Progenitor cell of endocrine pancreas (in vitro differentiated cells): ENCODE measurements at regions not wholly inside any gene's neighbourhood (a gene's known extent, or its start where the extent isn't known, plus 50 kb on each side); places are given as distances from the start of the nearest gene placed in this dataset.

Experiments used
- DNase-seq: peaks from one replicate; pipeline ENCODE4 v3.0.0; 2021; ENCODE audit warnings: low spot score; ENCODE audit not compliant: unreplicated experiment
- H3K27ac Mint-ChIP-seq: 2 replicates; pipeline ENCODE4 v1.8.0; 2021; ENCODE audit warnings: mild to moderate bottlenecking, moderate library complexity, mixed read lengths
- H3K27me3 Mint-ChIP-seq: 2 replicates; pipeline ENCODE4 v1.8.0; 2021; ENCODE audit warnings: mixed read lengths
- H3K36me3 Mint-ChIP-seq: 2 replicates; pipeline ENCODE4 v1.8.0; 2022; ENCODE audit warnings: mixed read lengths; ENCODE audit not compliant: insufficient read depth
- H3K4me1 Mint-ChIP-seq: 2 replicates; pipeline ENCODE4 v1.8.0; 2021; ENCODE audit warnings: low read depth, mixed read lengths
- H3K4me3 Mint-ChIP-seq: 2 replicates; pipeline ENCODE4 v1.8.0; 2021; ENCODE audit warnings: low read depth, mild to moderate bottlenecking, moderate library complexity, mixed read lengths
- H3K9me3 Mint-ChIP-seq: 2 replicates; pipeline ENCODE4 v1.8.0; 2021; ENCODE audit warnings: low read depth, mixed read lengths
- TF ChIP-seq, protein P1 (sequence below): fragments of 200-600 bp; sonication (generic); IDR thresholded peaks from one replicate; pipeline ENCODE4 v1.5.0; 2021; ENCODE audit warnings: antibody characterized with exemption, mild to moderate bottlenecking; ENCODE audit not compliant: unreplicated experiment

DNA sequence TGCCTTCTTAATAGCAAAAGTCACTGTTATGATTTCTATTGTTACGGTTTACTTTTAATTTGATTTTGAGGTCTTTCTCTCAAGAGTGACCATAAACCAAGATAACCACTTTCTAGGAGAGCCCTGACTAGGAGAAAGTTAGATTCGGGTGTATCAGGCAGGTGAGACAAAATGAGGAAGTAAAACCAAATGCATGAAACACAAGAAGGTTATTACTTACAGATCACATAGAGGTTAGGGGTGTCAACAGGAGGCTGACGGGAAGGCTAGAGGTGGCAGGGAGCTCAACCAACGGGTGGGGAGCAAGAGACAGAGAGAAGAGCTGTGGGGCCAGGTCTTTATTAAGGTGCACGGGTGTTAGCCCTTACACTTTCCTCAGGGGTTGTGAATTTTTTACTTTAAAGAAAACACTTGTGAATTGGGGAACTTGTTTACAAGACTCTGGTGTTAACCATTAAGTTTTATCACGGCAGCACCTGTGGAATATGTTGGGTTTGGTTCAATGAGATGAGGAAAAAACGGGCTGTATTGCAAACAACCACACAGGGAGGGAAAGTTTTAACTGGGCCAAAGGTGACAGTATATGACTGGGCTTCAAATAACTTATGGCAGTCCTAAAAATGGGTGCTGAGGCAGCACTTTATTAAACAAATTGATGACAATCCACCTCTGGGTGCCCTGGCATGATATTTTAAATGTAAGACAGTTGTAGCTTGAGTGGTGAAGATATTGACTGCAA is 154.9 kb downstream of the SDHAF3 start:
- DNase-seq = no peak
- no peak overlapping the region for H3K4me3 Mint-ChIP-seq
- no peaks in the 10 kb centered on the region for H3K9me3 Mint-ChIP-seq
- no peaks in the 10 kb centered on the region for H3K4me1 Mint-ChIP-seq
- no peaks in the 10 kb centered on the region for H3K36me3 Mint-ChIP-seq
- H3K27me3 Mint-ChIP-seq = no peaks in the 10 kb centered on the region
- peak overlapping the region; percentile 21 for H3K27ac Mint-ChIP-seq
- TF ChIP-seq, protein P1, sequence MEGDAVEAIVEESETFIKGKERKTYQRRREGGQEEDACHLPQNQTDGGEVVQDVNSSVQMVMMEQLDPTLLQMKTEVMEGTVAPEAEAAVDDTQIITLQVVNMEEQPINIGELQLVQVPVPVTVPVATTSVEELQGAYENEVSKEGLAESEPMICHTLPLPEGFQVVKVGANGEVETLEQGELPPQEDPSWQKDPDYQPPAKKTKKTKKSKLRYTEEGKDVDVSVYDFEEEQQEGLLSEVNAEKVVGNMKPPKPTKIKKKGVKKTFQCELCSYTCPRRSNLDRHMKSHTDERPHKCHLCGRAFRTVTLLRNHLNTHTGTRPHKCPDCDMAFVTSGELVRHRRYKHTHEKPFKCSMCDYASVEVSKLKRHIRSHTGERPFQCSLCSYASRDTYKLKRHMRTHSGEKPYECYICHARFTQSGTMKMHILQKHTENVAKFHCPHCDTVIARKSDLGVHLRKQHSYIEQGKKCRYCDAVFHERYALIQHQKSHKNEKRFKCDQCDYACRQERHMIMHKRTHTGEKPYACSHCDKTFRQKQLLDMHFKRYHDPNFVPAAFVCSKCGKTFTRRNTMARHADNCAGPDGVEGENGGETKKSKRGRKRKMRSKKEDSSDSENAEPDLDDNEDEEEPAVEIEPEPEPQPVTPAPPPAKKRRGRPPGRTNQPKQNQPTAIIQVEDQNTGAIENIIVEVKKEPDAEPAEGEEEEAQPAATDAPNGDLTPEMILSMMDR = no peak

DNA sequence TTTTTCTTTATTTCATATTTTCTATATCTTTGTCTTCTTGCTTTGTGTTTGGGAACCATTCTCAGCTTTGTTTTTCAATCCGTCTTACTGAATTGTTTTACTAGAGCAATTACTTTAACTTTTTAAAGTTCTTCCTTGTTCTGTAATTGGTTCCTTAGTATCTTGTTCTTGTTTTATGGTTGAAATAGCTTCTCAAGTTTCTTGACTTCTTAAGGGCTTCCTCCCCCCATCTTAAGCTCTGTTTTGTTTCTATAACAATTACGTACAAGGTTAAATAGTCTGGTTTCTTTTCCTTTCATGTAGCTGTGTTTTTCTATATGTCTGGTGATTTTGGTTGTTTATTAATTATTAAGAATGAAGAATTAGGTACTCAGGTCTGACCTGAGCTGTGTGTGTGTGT is 158.0 kb downstream of the SDHAF3 start:
- TF ChIP-seq, protein P1 = no peak
- no peaks in the 10 kb centered on the region for H3K36me3 Mint-ChIP-seq
- no peak overlapping the region for H3K27ac Mint-ChIP-seq
- no peak for DNase-seq
- no peaks in the 10 kb centered on the region for H3K27me3 Mint-ChIP-seq
- H3K4me1 Mint-ChIP-seq = no peaks in the 10 kb centered on the region
- H3K9me3 Mint-ChIP-seq = no peaks in the 10 kb centered on the region
- H3K4me3 Mint-ChIP-seq = no peak overlapping the region

DNA sequence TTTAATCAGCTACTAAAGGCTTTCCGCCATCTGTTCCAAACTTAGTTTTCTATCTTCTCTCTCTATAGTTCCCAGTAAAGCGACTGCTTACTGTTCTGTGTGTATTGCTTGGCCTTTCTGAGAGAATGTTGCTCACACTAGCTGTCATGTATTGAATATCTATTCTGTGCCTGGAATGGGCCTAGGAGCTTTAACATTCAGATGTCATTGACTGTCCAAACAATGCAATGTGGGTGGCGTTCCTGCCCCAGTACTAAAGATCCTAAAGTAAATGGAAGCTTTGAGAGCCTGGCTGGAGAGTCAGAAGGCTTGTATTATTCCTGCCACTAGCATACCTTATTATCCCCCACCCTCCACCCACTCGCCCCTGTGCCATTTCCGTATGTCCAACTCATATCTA is 163.5 kb downstream of the SDHAF3 start:
- no peak overlapping the region for H3K4me3 Mint-ChIP-seq
- H3K9me3 Mint-ChIP-seq = no peaks in the 10 kb centered on the region
- H3K27ac Mint-ChIP-seq = no peak overlapping the region
- no peaks in the 10 kb centered on the region for H3K27me3 Mint-ChIP-seq
- TF ChIP-seq, protein P1 = no peak
- no peaks in the 10 kb centered on the region for H3K36me3 Mint-ChIP-seq
- no peaks in the 10 kb centered on the region for H3K4me1 Mint-ChIP-seq
- DNase-seq = no peak

DNA sequence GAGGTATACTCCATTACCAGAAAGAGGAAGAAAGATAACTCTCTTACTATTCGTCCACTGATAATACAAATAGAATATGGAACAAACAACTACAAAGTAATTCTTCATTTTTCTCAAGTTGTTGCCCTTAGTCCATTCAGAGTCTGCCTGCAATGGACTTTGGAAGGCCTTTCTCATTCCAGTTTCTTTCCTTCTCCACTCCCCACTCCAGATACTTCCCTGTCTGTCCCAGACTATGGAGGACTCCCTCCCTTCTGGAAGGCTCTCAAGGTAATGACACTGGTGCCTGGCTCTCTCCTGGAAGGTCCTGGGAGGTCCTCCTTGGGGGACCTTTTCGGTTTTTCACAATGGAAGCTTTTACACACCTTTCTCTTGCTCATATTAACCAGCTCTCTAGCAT is 167.8 kb downstream of the SDHAF3 start:
- Mint-ChIP-seq H3K27me3 (no peaks in the 10 kb centered on the region), H3K4me1 (no peaks in the 10 kb centered on the region), H3K9me3 (no peaks in the 10 kb centered on the region), H3K36me3 (no peaks in the 10 kb centered on the region), H3K27ac (no peak overlapping the region), H3K4me3 (no peak overlapping the region)
- TF ChIP-seq, protein P1 = no peak
- no peak for DNase-seq

DNA sequence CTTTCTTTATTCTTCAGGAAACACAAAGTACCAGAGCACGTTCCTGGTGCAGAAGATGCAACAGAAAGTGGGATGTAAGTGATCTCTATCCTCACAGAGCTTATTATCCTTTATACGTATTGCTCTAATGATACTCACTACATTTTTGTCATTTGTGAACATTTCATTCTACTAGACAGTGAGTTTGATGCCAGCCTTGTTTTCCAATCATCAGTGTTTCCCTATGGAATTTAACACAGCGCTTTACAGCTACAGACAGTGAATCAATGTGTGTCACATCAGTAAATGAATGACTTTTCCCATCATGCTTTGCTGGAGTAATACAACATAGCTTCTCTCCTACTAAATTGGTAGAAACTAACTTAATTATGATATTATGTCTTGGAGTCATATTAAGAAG is 175.5 kb downstream of the SDHAF3 start:
- Mint-ChIP-seq H3K27ac (no peak overlapping the region), H3K9me3 (no peaks in the 10 kb centered on the region), H3K27me3 (no peaks in the 10 kb centered on the region), H3K36me3 (no peaks in the 10 kb centered on the region), H3K4me1 (peaks cover 3% of the 10 kb centered on the region), H3K4me3 (no peak overlapping the region)
- TF ChIP-seq, protein P1 = no peak
- no peak for DNase-seq
